Pancreas (tissue), 10 donors: ENCODE measurements at regions not wholly inside any gene's neighbourhood (a gene's known extent, or its start where the extent isn't known, plus 50 kb on each side); places are given as distances from the start of the nearest gene placed in this dataset.

Experiments used
- ATAC-seq, 4 donors: fragments of 200-7000 bp; cut with Tn5 transposase; one replicate each; pipeline versions ENCODE4 v1.8.0 to v1.9.1; 2020; ENCODE audit warnings: mild to moderate bottlenecking in 4 of 4, moderate library complexity in 4 of 4
- DNase-seq, 6 donors: peaks; one replicate each; pipeline ENCODE4 v3.0.0-alpha.2; 2020
- FAIRE-seq: peaks from 2 replicates; lab custom pipeline; 2012; peaks lifted over from hg19 to GRCh38; lab: Jason Lieb, UNC
- H3K27ac ChIP-seq, 4 donors: fragments of 200-600 bp; sonication (generic); 1 replicate in 3 of 4; 2 replicates in 1 of 4; pipeline versions ENCODE4 v1.5.0 to v1.8.0; 2020
- H3K27me3 ChIP-seq, 4 donors: fragments of 200-600 bp; one replicate each; pipeline ENCODE4 v1.8.0; 2021
- H3K36me3 ChIP-seq, 3 donors: fragments of 200-600 bp; sonication (generic) in 1 of 3; one replicate each; pipeline versions ENCODE4 v1.5.0 to v1.8.0; 2020 to 2021
- H3K4me1 ChIP-seq, 3 donors: fragments of 200-600 bp; one replicate each; pipeline ENCODE4 v1.8.0; 2021
- H3K4me3 ChIP-seq, 4 donors: fragments of 200-600 bp; sonication (generic) in 2 of 4; one replicate each; pipeline versions ENCODE4 v1.5.0 to v1.8.0; 2020 to 2021
- H3K9me3 ChIP-seq, 4 donors: fragments of 200-600 bp; one replicate each; pipeline ENCODE4 v1.8.0; 2021
- CTCF ChIP-seq, 4 donors: fragments of 200-600 bp; sonication (generic) in 3 of 4; IDR thresholded peaks; one replicate each; pipeline versions ENCODE4 v1.5.0 to v1.8.0; 2021; ENCODE audit warnings: antibody characterized with exemption in 4 of 4
- WGBS, 2 donors: extraction: QIAGEN DNeasy Blood & Tissue Kit; methylation state at CpG; one replicate each; pipeline ENCODE4 v1.1.7; 2013; 5-methylcytosine and 5-hydroxymethylcytosine counted together
- intact Hi-C, 3 donors: fragments of 100-400 bp; cut with DNase I; formaldehyde crosslinking; loops; one replicate each; pipeline versions ENCODE4 v1.11.1 to v1.14.2; 2022
- donor health status: healthy with polysubstance abuse.
- donor health status: DM: no; HTN: no; CAD: no; lungs with moderate emphysema.
- donor health status: DM: no; HTN: no; CAD: no.
- donor health status: control.
- donor health status: control.
- donor health status: Bipolar disorder and iron deficiency.
- donor health status: DM: yes; HTN: yes; CAD: no.
- donor health status: DM: no; HTN: no; CAD: no.
- donor health status: DM: no; HTN: no; CAD: no.
- donor health status: DM: yes; HTN: yes; CAD: no.

- no peak for TF ChIP-seq CTCF (IDR thresholded peaks at IDR 0.05)
- no peak for ATAC-seq
- H3K9me3 ChIP-seq: no peaks in the 10 kb centered on the region
- DNase-seq: no peak
- H3K27ac ChIP-seq: no peak overlapping the region
- FAIRE-seq: no peak
- no peaks in the 10 kb centered on the region for H3K36me3 ChIP-seq
- no peaks in the 10 kb centered on the region for H3K27me3 ChIP-seq
- WGBS, 2 donors: 44 to 66% methylated on average over 2 of the region's 2 CpGs
- intact Hi-C loops: no loop called here
- H3K4me1 ChIP-seq: no peaks in the 10 kb centered on the region
- H3K4me3 ChIP-seq: no peak overlapping the region
These were observed 127.4 kb upstream of the GRIK2 start for GRCh38 chr6:101266063-101266462.

- DNase-seq (no peak), ATAC-seq (no peak)
- 69 to 71% methylated on average over 2 of the region's 2 CpGs for WGBS, 2 donors
These were observed 125.0 kb upstream of the GRIK2 start for GRCh38 chr6:101268541-101268940.

GRCh38 chr6:101275251-101275650 lies 118.3 kb upstream of the GRIK2 start:
- no peaks in the 10 kb centered on the region for H3K4me1 ChIP-seq
- intact Hi-C loops: no loop called here

More at GRCh38 chr6:101268541-101268940, 125.0 kb upstream of the GRIK2 start:
- no peak for FAIRE-seq
- Histone ChIP-seq H3K4me3 (no peak overlapping the region), H3K27ac (no peak overlapping the region), H3K36me3 (no peaks in the 10 kb centered on the region), H3K4me1 (no peaks in the 10 kb centered on the region), H3K27me3 (no peaks in the 10 kb centered on the region), H3K9me3 (no peaks in the 10 kb centered on the region)
- no peak for TF ChIP-seq CTCF (IDR thresholded peaks at IDR 0.05)
- intact Hi-C loops: no loop called here

GRCh38 chr6:101276066-101276465 lies 117.4 kb upstream of the GRIK2 start:
- Histone ChIP-seq H3K36me3 (no peaks in the 10 kb centered on the region), H3K4me1 (no peaks in the 10 kb centered on the region), H3K27me3 (no peaks in the 10 kb centered on the region), H3K9me3 (no peaks in the 10 kb centered on the region), H3K4me3 (no peak overlapping the region), H3K27ac (no peak overlapping the region)
- no peak for DNase-seq
- TF ChIP-seq CTCF (IDR thresholded peaks at IDR 0.05): no peak
- no peak for ATAC-seq
- no peak for FAIRE-seq
- intact Hi-C loops: no loop called here

More at GRCh38 chr6:101275251-101275650, 118.3 kb upstream of the GRIK2 start:
- WGBS, 2 donors: 83 to 90% methylated on average over 5 of the region's 5 CpGs
- no peaks in the 10 kb centered on the region for H3K9me3 ChIP-seq
- H3K27ac ChIP-seq: no peak overlapping the region
- FAIRE-seq: no peak
- ATAC-seq: no peak
- no peak overlapping the region for H3K4me3 ChIP-seq
- no peak for TF ChIP-seq CTCF (IDR thresholded peaks at IDR 0.05)
- DNase-seq: no peak
- no peaks in the 10 kb centered on the region for H3K27me3 ChIP-seq
- H3K36me3 ChIP-seq: no peaks in the 10 kb centered on the region

- H3K27ac ChIP-seq: no peak overlapping the region
- TF ChIP-seq CTCF (IDR thresholded peaks at IDR 0.05): no peak
- FAIRE-seq (no peak), ATAC-seq (no peak), DNase-seq (no peak)
- H3K4me3 ChIP-seq: no peak overlapping the region
- no peaks in the 10 kb centered on the region for H3K4me1 ChIP-seq
- H3K27me3 ChIP-seq: no peaks in the 10 kb centered on the region
- intact Hi-C loops: no loop called here
- no peaks in the 10 kb centered on the region for H3K9me3 ChIP-seq
- H3K36me3 ChIP-seq: no peaks in the 10 kb centered on the region
These were observed 114.1 kb upstream of the GRIK2 start for GRCh38 chr6:101279410-101279809.
